WTC11 (cell line): ENCODE measurements at regions not wholly inside any gene's neighbourhood (a gene's known extent, or its start where the extent isn't known, plus 50 kb on each side); places are given as distances from the start of the nearest gene placed in this dataset.

Experiments used
- ATAC-seq: fragments of 200-7000 bp; cut with Tn5 transposase; 2 replicates; pipeline ENCODE4 v1.10.0; 2021; ENCODE audit warnings: mild to moderate bottlenecking, moderate library complexity
- CTCF ChIA-PET: fragments of 300-600 bp; sonication (Branson Sonifier 250); formaldehyde crosslinking; loops from one replicate; lab custom pipeline; 2021; ENCODE audit warnings: antibody characterized with exemption; lab: Charles Lee
- POLR2A ChIA-PET: fragments of 350-600 bp; sonication (Branson Sonifier 250); formaldehyde crosslinking; loops from one replicate; lab custom pipeline; 2021; ENCODE audit warnings: antibody characterized with exemption; lab: Charles Lee
- DNase-seq: peaks from one replicate; pipeline ENCODE4 v3.0.0; 2021; ENCODE audit warnings: low spot score
- H3K27ac Mint-ChIP-seq: 2 replicates; pipeline ENCODE4 v1.8.0; 2021; ENCODE audit warnings: mixed read lengths
- H3K27me3 Mint-ChIP-seq: 2 replicates; pipeline ENCODE4 v1.8.0; 2021; ENCODE audit warnings: low read depth, mild to moderate bottlenecking, moderate library complexity, mixed read lengths
- H3K36me3 Mint-ChIP-seq: 2 replicates; pipeline ENCODE4 v1.8.0; 2021; ENCODE audit warnings: mixed read lengths
- H3K4me1 Mint-ChIP-seq: 2 replicates; pipeline ENCODE4 v1.8.0; 2022; ENCODE audit warnings: mixed read lengths
- H3K4me3 Mint-ChIP-seq: 2 replicates; pipeline ENCODE4 v1.8.0; 2021; ENCODE audit warnings: mild to moderate bottlenecking, moderate library complexity, mixed read lengths
- H3K9me3 Mint-ChIP-seq: 2 replicates; pipeline ENCODE4 v1.8.0; 2021; ENCODE audit warnings: mixed read lengths
- ATF1 ChIP-seq: sonication (generic); formaldehyde crosslinking; IDR thresholded peaks from 2 replicates; pipeline ENCODE4 v1.8.1; 2023; ENCODE audit warnings: mild to moderate bottlenecking, moderate library complexity, missing genetic modification reagents
- CREB1 ChIP-seq: sonication (generic); formaldehyde crosslinking; IDR thresholded peaks from 2 replicates; pipeline ENCODE4 v1.8.0; 2023; ENCODE audit warnings: mild to moderate bottlenecking, missing genetic modification reagents
- FOXP1 ChIP-seq: sonication (generic); formaldehyde crosslinking; IDR thresholded peaks from 2 replicates; pipeline ENCODE4 v1.8.0; 2022; ENCODE audit warnings: missing genetic modification reagents, mild to moderate bottlenecking, moderate library complexity, borderline replicate concordance
- NFATC4 ChIP-seq: fragments of 250-450 bp; sonication (Bioruptor Pico); IDR thresholded peaks from 2 replicates; pipeline ENCODE4 v1.9.0; 2021; ENCODE audit warnings: mild to moderate bottlenecking
- NFYB ChIP-seq: sonication (generic); formaldehyde crosslinking; conservative IDR thresholded peaks from 2 replicates; pipeline ENCODE4 v1.8.0; 2022; ENCODE audit warnings: low read depth, missing genetic modification reagents
- SP1 ChIP-seq: sonication (generic); formaldehyde crosslinking; conservative IDR thresholded peaks from 2 replicates; pipeline ENCODE4 v1.8.1; 2022; ENCODE audit warnings: missing genetic modification reagents
- TEAD1 ChIP-seq: sonication (generic); formaldehyde crosslinking; IDR thresholded peaks from 2 replicates; pipeline ENCODE4 v1.8.0; 2022; ENCODE audit warnings: mild to moderate bottlenecking, missing genetic modification reagents
- TP53 ChIP-seq: sonication (generic); formaldehyde crosslinking; IDR thresholded peaks from 2 replicates; pipeline ENCODE4 v1.8.1; 2023; ENCODE audit warnings: mild to moderate bottlenecking, missing genetic modification reagents
- ZNF232 ChIP-seq: sonication (generic); formaldehyde crosslinking; IDR thresholded peaks from 2 replicates; pipeline ENCODE4 v1.8.0; 2022; ENCODE audit warnings: mild to moderate bottlenecking, missing genetic modification reagents
- ZNF396 ChIP-seq: fragments of 250-450 bp; sonication (Bioruptor Pico); IDR thresholded peaks from 2 replicates; pipeline ENCODE4 v1.8.0; 2021; ENCODE audit warnings: mild to moderate bottlenecking, moderate library complexity, borderline replicate concordance
- ZNF416 ChIP-seq: fragments of 250-450 bp; sonication (Bioruptor Pico); IDR thresholded peaks from 2 replicates; pipeline ENCODE4 v1.9.0; 2021; ENCODE audit warnings: mild to moderate bottlenecking, inconsistent platforms
- ZNF423 ChIP-seq: fragments of 250-450 bp; sonication (Bioruptor Pico); IDR thresholded peaks from 2 replicates; pipeline ENCODE4 v2.1.2; 2022; ENCODE audit warnings: mild to moderate bottlenecking, moderate library complexity
- TF ChIP-seq, protein P1 (sequence below): sonication (generic); formaldehyde crosslinking; IDR thresholded peaks from 2 replicates; pipeline ENCODE4 v1.8.1; 2023; ENCODE audit warnings: mild to moderate bottlenecking, missing genetic modification reagents, borderline replicate concordance
- TF ChIP-seq, protein P2 (sequence below): sonication (generic); formaldehyde crosslinking; conservative IDR thresholded peaks from 2 replicates; pipeline ENCODE4 v1.8.1; 2022; ENCODE audit warnings: mild to moderate bottlenecking, missing genetic modification reagents
- TF ChIP-seq, protein P3 (sequence below): sonication (generic); formaldehyde crosslinking; IDR thresholded peaks from 2 replicates; pipeline ENCODE4 v1.8.1; 2023; ENCODE audit warnings: mild to moderate bottlenecking, missing genetic modification reagents
- TF ChIP-seq, protein P4 (sequence below): fragments of 250-450 bp; sonication (Bioruptor Pico); IDR thresholded peaks from 2 replicates; pipeline ENCODE4 v1.9.0; 2021; ENCODE audit warnings: mild to moderate bottlenecking
- TF ChIP-seq, protein P5 (sequence below): sonication (generic); formaldehyde crosslinking; IDR thresholded peaks from 2 replicates; pipeline ENCODE4 v1.8.0; 2022; ENCODE audit warnings: mild to moderate bottlenecking, missing genetic modification reagents
- TF ChIP-seq, protein P6 (sequence below): sonication (generic); formaldehyde crosslinking; IDR thresholded peaks from 2 replicates; pipeline ENCODE4 v1.8.0; 2022; ENCODE audit warnings: mild to moderate bottlenecking, missing genetic modification reagents
- TF ChIP-seq, protein P7 (sequence below): sonication (generic); formaldehyde crosslinking; IDR thresholded peaks from 2 replicates; pipeline ENCODE4 v1.8.0; 2022; ENCODE audit warnings: mild to moderate bottlenecking, missing genetic modification reagents
- TF ChIP-seq, protein P8 (sequence below): fragments of 250-450 bp; sonication (Bioruptor Pico); IDR thresholded peaks from 2 replicates; pipeline ENCODE4 v1.8.0; 2021; ENCODE audit warnings: mild to moderate bottlenecking

DNA sequence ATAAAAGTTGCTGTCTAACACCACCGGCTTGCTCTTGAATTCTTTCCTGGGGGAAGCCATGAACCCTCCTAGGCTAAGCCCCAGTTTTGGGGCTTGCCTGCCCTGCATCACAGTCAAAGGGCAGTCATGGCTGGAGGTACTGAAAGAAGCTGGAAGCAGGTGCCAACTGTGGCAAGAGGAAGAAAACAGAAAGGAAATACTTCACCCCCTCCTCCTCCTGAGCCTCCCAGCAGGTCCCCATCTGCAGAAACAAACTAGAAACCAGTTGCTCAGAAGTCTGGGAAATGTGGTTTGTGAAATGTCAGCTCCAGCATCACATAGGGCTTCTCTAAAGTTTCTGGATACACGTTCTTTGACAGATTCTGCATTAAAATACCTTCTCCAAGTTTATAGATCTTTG is 150.0 kb upstream of the PSMD7 start:
- CTCF ChIA-PET, result no interaction called here
- Mint-ChIP-seq H3K4me3 (no peak overlapping the region), H3K27ac (no peak overlapping the region), H3K27me3 (no peaks in the 10 kb centered on the region), H3K4me1 (no peaks in the 10 kb centered on the region)
- ATAC-seq, result no peak
- POLR2A ChIA-PET, result no interaction called here
- TF ChIP-seq NFYB (CRISPR knock-in tag) (no peak), TP53 (CRISPR knock-in tag) (no peak), NFATC4 (CRISPR knock-in tag) (no peak), ATF1 (CRISPR knock-in tag) (no peak), ZNF416 (CRISPR knock-in tag) (no peak), ZNF423 (CRISPR knock-in tag) (no peak)
- TF ChIP-seq, protein P1, sequence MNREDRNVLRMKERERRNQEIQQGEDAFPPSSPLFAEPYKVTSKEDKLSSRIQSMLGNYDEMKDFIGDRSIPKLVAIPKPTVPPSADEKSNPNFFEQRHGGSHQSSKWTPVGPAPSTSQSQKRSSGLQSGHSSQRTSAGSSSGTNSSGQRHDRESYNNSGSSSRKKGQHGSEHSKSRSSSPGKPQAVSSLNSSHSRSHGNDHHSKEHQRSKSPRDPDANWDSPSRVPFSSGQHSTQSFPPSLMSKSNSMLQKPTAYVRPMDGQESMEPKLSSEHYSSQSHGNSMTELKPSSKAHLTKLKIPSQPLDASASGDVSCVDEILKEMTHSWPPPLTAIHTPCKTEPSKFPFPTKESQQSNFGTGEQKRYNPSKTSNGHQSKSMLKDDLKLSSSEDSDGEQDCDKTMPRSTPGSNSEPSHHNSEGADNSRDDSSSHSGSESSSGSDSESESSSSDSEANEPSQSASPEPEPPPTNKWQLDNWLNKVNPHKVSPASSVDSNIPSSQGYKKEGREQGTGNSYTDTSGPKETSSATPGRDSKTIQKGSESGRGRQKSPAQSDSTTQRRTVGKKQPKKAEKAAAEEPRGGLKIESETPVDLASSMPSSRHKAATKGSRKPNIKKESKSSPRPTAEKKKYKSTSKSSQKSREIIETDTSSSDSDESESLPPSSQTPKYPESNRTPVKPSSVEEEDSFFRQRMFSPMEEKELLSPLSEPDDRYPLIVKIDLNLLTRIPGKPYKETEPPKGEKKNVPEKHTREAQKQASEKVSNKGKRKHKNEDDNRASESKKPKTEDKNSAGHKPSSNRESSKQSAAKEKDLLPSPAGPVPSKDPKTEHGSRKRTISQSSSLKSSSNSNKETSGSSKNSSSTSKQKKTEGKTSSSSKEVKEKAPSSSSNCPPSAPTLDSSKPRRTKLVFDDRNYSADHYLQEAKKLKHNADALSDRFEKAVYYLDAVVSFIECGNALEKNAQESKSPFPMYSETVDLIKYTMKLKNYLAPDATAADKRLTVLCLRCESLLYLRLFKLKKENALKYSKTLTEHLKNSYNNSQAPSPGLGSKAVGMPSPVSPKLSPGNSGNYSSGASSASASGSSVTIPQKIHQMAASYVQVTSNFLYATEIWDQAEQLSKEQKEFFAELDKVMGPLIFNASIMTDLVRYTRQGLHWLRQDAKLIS, result no peak
- TF ChIP-seq, protein P2, sequence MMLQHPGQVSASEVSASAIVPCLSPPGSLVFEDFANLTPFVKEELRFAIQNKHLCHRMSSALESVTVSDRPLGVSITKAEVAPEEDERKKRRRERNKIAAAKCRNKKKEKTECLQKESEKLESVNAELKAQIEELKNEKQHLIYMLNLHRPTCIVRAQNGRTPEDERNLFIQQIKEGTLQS, result no peak
- TF ChIP-seq, all 79 proteins: peak for 0
- DNase-seq, result no peak
- Mint-ChIP-seq H3K36me3 (peaks cover 5% of the 10 kb centered on the region), H3K9me3 (peaks cover 26% of the 10 kb centered on the region)

DNA sequence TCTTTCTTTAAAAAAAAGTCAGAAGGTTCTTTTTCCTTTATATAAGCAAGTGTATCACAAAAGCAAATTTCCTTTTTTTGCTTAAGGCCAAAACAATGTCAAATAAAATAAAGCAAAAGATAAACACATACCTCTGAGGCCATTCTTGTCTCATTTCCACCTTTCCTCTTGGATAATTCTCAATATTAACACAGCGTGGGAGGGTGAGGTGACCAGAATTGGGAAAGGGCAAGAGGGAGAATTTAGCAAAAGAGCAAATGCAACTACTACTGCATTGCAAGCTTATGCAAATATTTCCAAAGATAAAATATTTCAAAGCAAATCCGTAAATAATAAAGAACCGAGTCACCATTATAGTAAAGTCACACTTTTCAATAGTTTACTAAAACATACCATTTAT is 153.4 kb upstream of the PSMD7 start:
- no peaks in the 10 kb centered on the region for H3K4me1 Mint-ChIP-seq
- ChIA-PET POLR2A (no interaction called here), CTCF (interaction anchor here (0.9 to 1.4 kb wide), 2 partner anchors 35 to 84 kb away, joined by 4 read pairs; no protein-coding TSS in a partner anchor)
- TF ChIP-seq TEAD1, result no peak
- no peak for TF ChIP-seq CREB1 (CRISPR knock-in tag)
- no peak for TF ChIP-seq SP1 (CRISPR knock-in tag)
- TF ChIP-seq ZNF396, result no peak
- no peak for TF ChIP-seq NFYB (CRISPR knock-in tag)
- TF ChIP-seq, protein P3, sequence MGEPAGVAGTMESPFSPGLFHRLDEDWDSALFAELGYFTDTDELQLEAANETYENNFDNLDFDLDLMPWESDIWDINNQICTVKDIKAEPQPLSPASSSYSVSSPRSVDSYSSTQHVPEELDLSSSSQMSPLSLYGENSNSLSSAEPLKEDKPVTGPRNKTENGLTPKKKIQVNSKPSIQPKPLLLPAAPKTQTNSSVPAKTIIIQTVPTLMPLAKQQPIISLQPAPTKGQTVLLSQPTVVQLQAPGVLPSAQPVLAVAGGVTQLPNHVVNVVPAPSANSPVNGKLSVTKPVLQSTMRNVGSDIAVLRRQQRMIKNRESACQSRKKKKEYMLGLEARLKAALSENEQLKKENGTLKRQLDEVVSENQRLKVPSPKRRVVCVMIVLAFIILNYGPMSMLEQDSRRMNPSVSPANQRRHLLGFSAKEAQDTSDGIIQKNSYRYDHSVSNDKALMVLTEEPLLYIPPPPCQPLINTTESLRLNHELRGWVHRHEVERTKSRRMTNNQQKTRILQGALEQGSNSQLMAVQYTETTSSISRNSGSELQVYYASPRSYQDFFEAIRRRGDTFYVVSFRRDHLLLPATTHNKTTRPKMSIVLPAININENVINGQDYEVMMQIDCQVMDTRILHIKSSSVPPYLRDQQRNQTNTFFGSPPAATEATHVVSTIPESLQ, result no peak
- TF ChIP-seq, protein P4, sequence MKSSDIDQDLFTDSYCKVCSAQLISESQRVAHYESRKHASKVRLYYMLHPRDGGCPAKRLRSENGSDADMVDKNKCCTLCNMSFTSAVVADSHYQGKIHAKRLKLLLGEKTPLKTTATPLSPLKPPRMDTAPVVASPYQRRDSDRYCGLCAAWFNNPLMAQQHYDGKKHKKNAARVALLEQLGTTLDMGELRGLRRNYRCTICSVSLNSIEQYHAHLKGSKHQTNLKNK (CRISPR knock-in tag), result no peak
- peaks cover 14% of the 10 kb centered on the region for H3K36me3 Mint-ChIP-seq
- H3K27me3 Mint-ChIP-seq, result no peaks in the 10 kb centered on the region; the same call in 1 of the 2 replicates
- H3K9me3 Mint-ChIP-seq, result peaks cover 23% of the 10 kb centered on the region
- H3K27ac Mint-ChIP-seq, result no peak overlapping the region
- no peak for DNase-seq
- no peak for ATAC-seq
- no peak overlapping the region for H3K4me3 Mint-ChIP-seq

DNA sequence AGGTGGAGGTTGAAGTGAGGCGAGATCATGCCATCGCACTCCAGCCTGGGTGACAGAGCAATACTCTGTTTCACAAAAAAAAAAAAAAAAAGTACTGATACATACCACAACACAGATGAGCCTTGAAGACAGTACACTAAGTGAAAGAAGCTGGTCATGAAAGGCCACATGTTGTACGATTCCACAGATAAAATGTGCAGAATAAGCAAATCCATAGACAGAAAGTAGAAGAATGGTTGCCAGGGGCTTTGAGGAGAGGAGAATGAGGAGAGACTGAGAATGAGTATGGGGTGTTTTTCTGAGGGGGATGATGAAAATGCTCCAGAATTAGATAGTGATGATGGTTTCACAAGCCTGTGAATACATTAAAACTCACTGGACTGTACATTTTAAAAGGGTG is 155.6 kb upstream of the PSMD7 start:
- Mint-ChIP-seq H3K4me1 (no peaks in the 10 kb centered on the region), H3K4me3 (no peak overlapping the region), H3K9me3 (peaks cover 18% of the 10 kb centered on the region), H3K27me3 (no peaks in the 10 kb centered on the region; the same call in 1 of the 2 replicates), H3K36me3 (peaks cover 14% of the 10 kb centered on the region), H3K27ac (no peak overlapping the region)
- no peak for DNase-seq
- CTCF ChIA-PET, result interaction anchor here (0.7 kb wide), 1 partner anchor 109 kb away, joined by 3 read pairs; no protein-coding TSS in a partner anchor
- ATAC-seq, result no peak
- POLR2A ChIA-PET, result no interaction called here
- TF ChIP-seq, protein P5, sequence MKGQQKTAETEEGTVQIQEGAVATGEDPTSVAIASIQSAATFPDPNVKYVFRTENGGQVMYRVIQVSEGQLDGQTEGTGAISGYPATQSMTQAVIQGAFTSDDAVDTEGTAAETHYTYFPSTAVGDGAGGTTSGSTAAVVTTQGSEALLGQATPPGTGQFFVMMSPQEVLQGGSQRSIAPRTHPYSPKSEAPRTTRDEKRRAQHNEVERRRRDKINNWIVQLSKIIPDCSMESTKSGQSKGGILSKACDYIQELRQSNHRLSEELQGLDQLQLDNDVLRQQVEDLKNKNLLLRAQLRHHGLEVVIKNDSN (CRISPR knock-in tag), result no peak
- TF ChIP-seq FOXP1 (CRISPR knock-in tag) (no peak), NFATC4 (CRISPR knock-in tag) (no peak), ZNF232 (no peak)
- TF ChIP-seq, protein P6, sequence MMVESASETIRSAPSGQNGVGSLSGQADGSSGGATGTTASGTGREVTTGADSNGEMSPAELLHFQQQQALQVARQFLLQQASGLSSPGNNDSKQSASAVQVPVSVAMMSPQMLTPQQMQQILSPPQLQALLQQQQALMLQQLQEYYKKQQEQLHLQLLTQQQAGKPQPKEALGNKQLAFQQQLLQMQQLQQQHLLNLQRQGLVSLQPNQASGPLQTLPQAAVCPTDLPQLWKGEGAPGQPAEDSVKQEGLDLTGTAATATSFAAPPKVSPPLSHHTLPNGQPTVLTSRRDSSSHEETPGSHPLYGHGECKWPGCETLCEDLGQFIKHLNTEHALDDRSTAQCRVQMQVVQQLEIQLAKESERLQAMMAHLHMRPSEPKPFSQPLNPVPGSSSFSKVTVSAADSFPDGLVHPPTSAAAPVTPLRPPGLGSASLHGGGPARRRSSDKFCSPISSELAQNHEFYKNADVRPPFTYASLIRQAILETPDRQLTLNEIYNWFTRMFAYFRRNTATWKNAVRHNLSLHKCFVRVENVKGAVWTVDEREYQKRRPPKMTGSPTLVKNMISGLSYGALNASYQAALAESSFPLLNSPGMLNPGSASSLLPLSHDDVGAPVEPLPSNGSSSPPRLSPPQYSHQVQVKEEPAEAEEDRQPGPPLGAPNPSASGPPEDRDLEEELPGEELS (CRISPR knock-in tag), result no peak
- TF ChIP-seq, protein P7, sequence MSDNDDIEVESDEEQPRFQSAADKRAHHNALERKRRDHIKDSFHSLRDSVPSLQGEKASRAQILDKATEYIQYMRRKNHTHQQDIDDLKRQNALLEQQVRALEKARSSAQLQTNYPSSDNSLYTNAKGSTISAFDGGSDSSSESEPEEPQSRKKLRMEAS (CRISPR knock-in tag), result no peak
- TF ChIP-seq, protein P8, sequence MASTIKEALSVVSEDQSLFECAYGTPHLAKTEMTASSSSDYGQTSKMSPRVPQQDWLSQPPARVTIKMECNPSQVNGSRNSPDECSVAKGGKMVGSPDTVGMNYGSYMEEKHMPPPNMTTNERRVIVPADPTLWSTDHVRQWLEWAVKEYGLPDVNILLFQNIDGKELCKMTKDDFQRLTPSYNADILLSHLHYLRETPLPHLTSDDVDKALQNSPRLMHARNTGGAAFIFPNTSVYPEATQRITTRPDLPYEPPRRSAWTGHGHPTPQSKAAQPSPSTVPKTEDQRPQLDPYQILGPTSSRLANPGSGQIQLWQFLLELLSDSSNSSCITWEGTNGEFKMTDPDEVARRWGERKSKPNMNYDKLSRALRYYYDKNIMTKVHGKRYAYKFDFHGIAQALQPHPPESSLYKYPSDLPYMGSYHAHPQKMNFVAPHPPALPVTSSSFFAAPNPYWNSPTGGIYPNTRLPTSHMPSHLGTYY (CRISPR knock-in tag), result no peak
